ENCODE measurements at regions not wholly inside any gene's neighbourhood (a gene's known extent, or its start where the extent isn't known, plus 50 kb on each side); places are given as distances from the start of the nearest gene placed in this dataset.
A peak's percentile ranks its signal among the peaks of the same experiment; 100 is the strongest.

GRCh38 chr4:154977228-154977627 is 196.2 kb downstream of the RBM46 start:
- no peak overlapping the region for H3K27ac ChIP-seq (ENCODE audit: low read length)
- H3K9ac ChIP-seq (ENCODE audit: low read length), result no peak overlapping the region
- H3K4me2 ChIP-seq (ENCODE audit: low read length), result no peak overlapping the region
- H3K36me3 ChIP-seq (ENCODE audit: insufficient read depth, low read length), result no peaks in the 10 kb centered on the region
- no peaks in the 10 kb centered on the region for H4K20me1 ChIP-seq (ENCODE audit: insufficient read depth)
- H3K9me3 ChIP-seq (ENCODE audit: low read length), result no peaks in the 10 kb centered on the region
- no peaks in the 10 kb centered on the region for H3K9me2 ChIP-seq (ENCODE audit: insufficient read depth, low read length)
- no peaks in the 10 kb centered on the region for H3K79me2 ChIP-seq (replicated peaks; ENCODE audit: insufficient read depth, low read length)
- H3K4me3 ChIP-seq (ENCODE audit: low read length), result no peak overlapping the region
- H3F3A ChIP-seq (ENCODE audit: insufficient read depth, low read length, poor library complexity, severe bottlenecking), result no peaks in the 10 kb centered on the region
- no peak for TF ChIP-seq SMC3 (conservative IDR thresholded peaks at IDR 0.05; ENCODE audit: poor library complexity)
- TF ChIP-seq RAD21 (conservative IDR thresholded peaks at IDR 0.05), result no peak
- no peak for TF ChIP-seq EP300 (conservative IDR thresholded peaks at IDR 0.05; ENCODE audit: poor library complexity, severe bottlenecking)
- TF ChIP-seq EZH2 (IDR thresholded peaks at IDR 0.05; ENCODE audit: borderline replicate concordance, insufficient read depth, low read length, poor library complexity, severe bottlenecking), result no peak
- no peak for TF ChIP-seq POLR2AphosphoS5 (IDR thresholded peaks at IDR 0.05)
- TF ChIP-seq, protein P1, sequence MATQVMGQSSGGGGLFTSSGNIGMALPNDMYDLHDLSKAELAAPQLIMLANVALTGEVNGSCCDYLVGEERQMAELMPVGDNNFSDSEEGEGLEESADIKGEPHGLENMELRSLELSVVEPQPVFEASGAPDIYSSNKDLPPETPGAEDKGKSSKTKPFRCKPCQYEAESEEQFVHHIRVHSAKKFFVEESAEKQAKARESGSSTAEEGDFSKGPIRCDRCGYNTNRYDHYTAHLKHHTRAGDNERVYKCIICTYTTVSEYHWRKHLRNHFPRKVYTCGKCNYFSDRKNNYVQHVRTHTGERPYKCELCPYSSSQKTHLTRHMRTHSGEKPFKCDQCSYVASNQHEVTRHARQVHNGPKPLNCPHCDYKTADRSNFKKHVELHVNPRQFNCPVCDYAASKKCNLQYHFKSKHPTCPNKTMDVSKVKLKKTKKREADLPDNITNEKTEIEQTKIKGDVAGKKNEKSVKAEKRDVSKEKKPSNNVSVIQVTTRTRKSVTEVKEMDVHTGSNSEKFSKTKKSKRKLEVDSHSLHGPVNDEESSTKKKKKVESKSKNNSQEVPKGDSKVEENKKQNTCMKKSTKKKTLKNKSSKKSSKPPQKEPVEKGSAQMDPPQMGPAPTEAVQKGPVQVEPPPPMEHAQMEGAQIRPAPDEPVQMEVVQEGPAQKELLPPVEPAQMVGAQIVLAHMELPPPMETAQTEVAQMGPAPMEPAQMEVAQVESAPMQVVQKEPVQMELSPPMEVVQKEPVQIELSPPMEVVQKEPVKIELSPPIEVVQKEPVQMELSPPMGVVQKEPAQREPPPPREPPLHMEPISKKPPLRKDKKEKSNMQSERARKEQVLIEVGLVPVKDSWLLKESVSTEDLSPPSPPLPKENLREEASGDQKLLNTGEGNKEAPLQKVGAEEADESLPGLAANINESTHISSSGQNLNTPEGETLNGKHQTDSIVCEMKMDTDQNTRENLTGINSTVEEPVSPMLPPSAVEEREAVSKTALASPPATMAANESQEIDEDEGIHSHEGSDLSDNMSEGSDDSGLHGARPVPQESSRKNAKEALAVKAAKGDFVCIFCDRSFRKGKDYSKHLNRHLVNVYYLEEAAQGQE (IDR thresholded peaks at IDR 0.05; ENCODE audit: borderline replicate concordance), result no peak
- TF ChIP-seq, protein P2, sequence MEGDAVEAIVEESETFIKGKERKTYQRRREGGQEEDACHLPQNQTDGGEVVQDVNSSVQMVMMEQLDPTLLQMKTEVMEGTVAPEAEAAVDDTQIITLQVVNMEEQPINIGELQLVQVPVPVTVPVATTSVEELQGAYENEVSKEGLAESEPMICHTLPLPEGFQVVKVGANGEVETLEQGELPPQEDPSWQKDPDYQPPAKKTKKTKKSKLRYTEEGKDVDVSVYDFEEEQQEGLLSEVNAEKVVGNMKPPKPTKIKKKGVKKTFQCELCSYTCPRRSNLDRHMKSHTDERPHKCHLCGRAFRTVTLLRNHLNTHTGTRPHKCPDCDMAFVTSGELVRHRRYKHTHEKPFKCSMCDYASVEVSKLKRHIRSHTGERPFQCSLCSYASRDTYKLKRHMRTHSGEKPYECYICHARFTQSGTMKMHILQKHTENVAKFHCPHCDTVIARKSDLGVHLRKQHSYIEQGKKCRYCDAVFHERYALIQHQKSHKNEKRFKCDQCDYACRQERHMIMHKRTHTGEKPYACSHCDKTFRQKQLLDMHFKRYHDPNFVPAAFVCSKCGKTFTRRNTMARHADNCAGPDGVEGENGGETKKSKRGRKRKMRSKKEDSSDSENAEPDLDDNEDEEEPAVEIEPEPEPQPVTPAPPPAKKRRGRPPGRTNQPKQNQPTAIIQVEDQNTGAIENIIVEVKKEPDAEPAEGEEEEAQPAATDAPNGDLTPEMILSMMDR (IDR thresholded peaks at IDR 0.05; ENCODE audit: poor library complexity, severe bottlenecking), result no peak
- TF ChIP-seq MXI1 (conservative IDR thresholded peaks at IDR 0.05; ENCODE audit: poor library complexity, severe bottlenecking), result no peak
- TF ChIP-seq TAF1 (IDR thresholded peaks at IDR 0.05; ENCODE audit: low read depth), result no peak
- no peaks in the 10 kb centered on the region for H3K27me3 ChIP-seq (ENCODE audit: insufficient read depth, low read depth, low read length)
- no peak overlapping the region for H2AFZ ChIP-seq (ENCODE audit: low read depth, low read length)

GRCh38 chr4:154982187-154983047 is 201.3 kb downstream of the RBM46 start:
- H3K79me2 ChIP-seq (replicated peaks; ENCODE audit: insufficient read depth, low read length), result no peaks in the 10 kb centered on the region
- no peaks in the 10 kb centered on the region for H4K20me1 ChIP-seq (ENCODE audit: insufficient read depth)
- no peaks in the 10 kb centered on the region for H3K9me3 ChIP-seq (ENCODE audit: low read length)
- H3K9ac ChIP-seq (ENCODE audit: low read length), result no peak overlapping the region
- no peak overlapping the region for H2AFZ ChIP-seq (ENCODE audit: low read depth, low read length)
- H3F3A ChIP-seq (ENCODE audit: insufficient read depth, low read length, poor library complexity, severe bottlenecking), result no peaks in the 10 kb centered on the region
- TF ChIP-seq, protein P2 (IDR thresholded peaks at IDR 0.05; ENCODE audit: poor library complexity, severe bottlenecking), result peak; percentile 67
- TF ChIP-seq EP300 (conservative IDR thresholded peaks at IDR 0.05; ENCODE audit: poor library complexity, severe bottlenecking), result no peak
- peak; percentile 68 for TF ChIP-seq RAD21 (conservative IDR thresholded peaks at IDR 0.05)
- TF ChIP-seq SMC3 (conservative IDR thresholded peaks at IDR 0.05; ENCODE audit: poor library complexity), result peak; percentile 72
- no peak overlapping the region for H3K27ac ChIP-seq (ENCODE audit: low read length)
- no peaks in the 10 kb centered on the region for H3K9me2 ChIP-seq (ENCODE audit: insufficient read depth, low read length)
- H3K4me2 ChIP-seq (ENCODE audit: low read length), result no peak overlapping the region
- H3K27me3 ChIP-seq (ENCODE audit: insufficient read depth, low read depth, low read length), result no peaks in the 10 kb centered on the region
- H3K4me3 ChIP-seq (ENCODE audit: low read length), result no peak overlapping the region
- no peaks in the 10 kb centered on the region for H3K36me3 ChIP-seq (ENCODE audit: insufficient read depth, low read length)
